Neuronal stem cell (in vitro differentiated cells): ENCODE measurements at regions not wholly inside any gene's neighbourhood (a gene's known extent, or its start where the extent isn't known, plus 50 kb on each side); places are given as distances from the start of the nearest gene placed in this dataset.

Experiments
- DNase-seq: peaks from one replicate; pipeline ENCODE4 v3.0.0-alpha.2; 2013; ENCODE audit warnings: low spot score
- H2AFZ ChIP-seq: one replicate; pipeline ENCODE4 v1.6.1; 2013; ENCODE audit warnings: mild to moderate bottlenecking, low read length, inconsistent platforms
- H2AK5ac ChIP-seq: 2 replicates; pipeline ENCODE4 v1.6.1; 2013; ENCODE audit warnings: low read depth, mild to moderate bottlenecking, inconsistent platforms, low read length, moderate library complexity, mixed read lengths
- H2BK120ac ChIP-seq: 2 replicates; pipeline ENCODE4 v1.6.1; 2013; ENCODE audit warnings: low read depth, mild to moderate bottlenecking, inconsistent platforms, low read length, moderate library complexity, mixed read lengths
- H2BK12ac ChIP-seq: one replicate; pipeline ENCODE4 v1.6.1; 2013; ENCODE audit warnings: low read length, inconsistent platforms
- H2BK15ac ChIP-seq: 2 replicates; pipeline ENCODE4 v1.6.1; 2013; ENCODE audit warnings: mild to moderate bottlenecking, low read length, inconsistent platforms, mixed read lengths
- H2BK5ac ChIP-seq: one replicate; pipeline ENCODE4 v1.6.1; 2013; ENCODE audit warnings: inconsistent platforms, mild to moderate bottlenecking, low read length, moderate library complexity
- H3K14ac ChIP-seq: one replicate; pipeline ENCODE4 v1.6.1; 2013; ENCODE audit warnings: low read length, inconsistent platforms
- H3K18ac ChIP-seq: 2 replicates; pipeline ENCODE4 v1.6.1; 2013; ENCODE audit warnings: low read length, inconsistent platforms
- H3K23ac ChIP-seq: 2 replicates; pipeline ENCODE4 v1.6.1; 2013; ENCODE audit warnings: low read depth, mild to moderate bottlenecking, mixed read lengths, low read length, inconsistent platforms; ENCODE audit not compliant: poor library complexity
- H3K27ac ChIP-seq: replicated peaks from 3 replicates; pipeline ENCODE4 v1.5.1; 2013; ENCODE audit warnings: low read length, inconsistent platforms
- H3K27me3 ChIP-seq, 3 experiments: 2 replicates each; pipeline ENCODE4 v1.6.1; 2013; ENCODE audit warnings: low read length in 3 of 3, mild to moderate bottlenecking in 2 of 3, inconsistent platforms in 1 of 3, low read depth in 1 of 3, mixed read lengths in 1 of 3, moderate library complexity in 1 of 3; ENCODE audit not compliant: control insufficient read depth in 3 of 3, insufficient read depth in 3 of 3
- H3K36me3 ChIP-seq, 2 donors: replicated peaks in 1 of 2; 2 replicates each; pipeline ENCODE4 v1.6.1; 2013; ENCODE audit warnings: low read length in 2 of 2; ENCODE audit not compliant: control insufficient read depth in 2 of 2, insufficient read depth in 2 of 2
- H3K4ac ChIP-seq: 2 replicates; pipeline ENCODE4 v1.6.1; 2013; ENCODE audit warnings: inconsistent platforms, mild to moderate bottlenecking, low read length, moderate library complexity
- H3K4me1 ChIP-seq, 2 donors: 1 replicate in 1 of 2; 2 replicates in 1 of 2; pipeline ENCODE4 v1.6.1; 2013; ENCODE audit warnings: low read length in 2 of 2, low read depth in 1 of 2; ENCODE audit not compliant: control insufficient read depth in 2 of 2, insufficient read depth in 1 of 2
- H3K4me2 ChIP-seq: one replicate; pipeline ENCODE4 v1.6.1; 2013; ENCODE audit warnings: mild to moderate bottlenecking, low read length, inconsistent platforms; ENCODE audit not compliant: insufficient read depth, poor library complexity, severe bottlenecking
- H3K4me3 ChIP-seq, 2 donors: 2 replicates each; pipeline ENCODE4 v1.5.1; 2013; ENCODE audit warnings: low read length in 2 of 2, mild to moderate bottlenecking in 2 of 2, inconsistent platforms in 1 of 2, moderate library complexity in 1 of 2
- H3K79me1 ChIP-seq: one replicate; pipeline ENCODE4 v1.6.1; 2013; ENCODE audit warnings: low read depth, mild to moderate bottlenecking, inconsistent platforms, low read length, moderate library complexity
- H3K9ac ChIP-seq: one replicate; pipeline ENCODE4 v1.6.1; 2013; ENCODE audit warnings: mild to moderate bottlenecking, low read depth, low read length, inconsistent platforms; ENCODE audit not compliant: poor library complexity
- H3K9me3 ChIP-seq, 2 donors: replicated peaks in 1 of 2; 2 replicates each; pipeline versions ENCODE3 to v1.6.1; 2013; ENCODE audit warnings: low read length in 2 of 2, mild to moderate bottlenecking in 2 of 2, inconsistent platforms in 1 of 2, low read depth in 1 of 2, mixed read lengths in 1 of 2, moderate library complexity in 1 of 2; ENCODE audit not compliant: control insufficient read depth in 2 of 2, insufficient read depth in 1 of 2
- H4K8ac ChIP-seq: one replicate; pipeline ENCODE4 v1.6.1; 2013; ENCODE audit warnings: low read depth, mild to moderate bottlenecking, inconsistent platforms, low read length, moderate library complexity
- H4K91ac ChIP-seq: one replicate; pipeline ENCODE4 v1.6.1; 2013; ENCODE audit warnings: low read length, low read depth, mild to moderate bottlenecking, inconsistent platforms; ENCODE audit not compliant: poor library complexity
- WGBS, 2 donors: extraction: QIAGEN DNeasy Blood & Tissue Kit; methylation state at CpG; one replicate each; pipeline ENCODE4 v1.1.7; 2013; ENCODE audit warnings: missing lambda C conversion rate in 2 of 2, mixed read lengths in 1 of 2; ENCODE audit not compliant: insufficient read length in 2 of 2, insufficient replicate concordance in 1 of 2; ENCODE audit errors: extremely low coverage in 2 of 2; 5-methylcytosine and 5-hydroxymethylcytosine counted together

DNA sequence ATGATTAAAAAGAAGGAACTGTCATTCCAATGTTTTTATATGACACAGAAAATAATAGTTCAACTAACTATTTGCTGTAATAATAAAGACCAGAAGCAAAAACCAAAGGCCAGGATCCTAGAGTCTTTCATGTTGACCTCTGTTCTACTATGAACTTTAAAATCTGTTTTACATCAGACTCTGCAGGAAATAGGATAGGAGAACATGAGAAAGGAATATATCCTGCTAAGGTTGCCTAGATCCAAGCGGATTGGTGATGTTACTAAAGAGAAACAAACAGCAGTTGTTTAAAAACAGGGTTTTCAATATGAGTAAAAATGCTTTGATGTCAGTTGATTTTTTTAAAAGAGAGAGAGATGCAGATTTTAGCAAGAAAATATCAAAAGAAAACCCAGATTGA lies 549.6 kb downstream of the ZIC1 start:
- H3K4me2 ChIP-seq: no peak overlapping the region
- no peaks in the 10 kb centered on the region for H3K36me3 ChIP-seq
- no peak overlapping the region for H2BK5ac ChIP-seq
- H3K4me3 ChIP-seq: no peak overlapping the region
- peaks cover 4 to 8% of the 10 kb centered on the region in 2 donors for H3K4me1 ChIP-seq
- no peak overlapping the region for H4K8ac ChIP-seq
- H2AK5ac ChIP-seq: no peak overlapping the region
- no peak overlapping the region for H4K91ac ChIP-seq
- H3K27me3 ChIP-seq: no peaks in the 10 kb centered on the region
- no peak overlapping the region for H3K9ac ChIP-seq
- H3K4ac ChIP-seq: no peak overlapping the region
- H2BK12ac ChIP-seq: no peak overlapping the region
- H2BK120ac ChIP-seq: no peak overlapping the region
- WGBS, 2 donors: no CpG with 5 or more reads among the region's 1 CpG
- H3K14ac ChIP-seq: no peak overlapping the region
- H3K9me3 ChIP-seq: peaks cover 0 to 8% of the 10 kb centered on the region in 2 donors
- no peaks in the 10 kb centered on the region for H3K79me1 ChIP-seq
- H2BK15ac ChIP-seq: no peak overlapping the region
- H3K27ac ChIP-seq: no peak overlapping the region
- DNase-seq: no peak
- H3K23ac ChIP-seq: no peak overlapping the region
- no peak overlapping the region for H3K18ac ChIP-seq
- H2AFZ ChIP-seq: no peak overlapping the region

DNA sequence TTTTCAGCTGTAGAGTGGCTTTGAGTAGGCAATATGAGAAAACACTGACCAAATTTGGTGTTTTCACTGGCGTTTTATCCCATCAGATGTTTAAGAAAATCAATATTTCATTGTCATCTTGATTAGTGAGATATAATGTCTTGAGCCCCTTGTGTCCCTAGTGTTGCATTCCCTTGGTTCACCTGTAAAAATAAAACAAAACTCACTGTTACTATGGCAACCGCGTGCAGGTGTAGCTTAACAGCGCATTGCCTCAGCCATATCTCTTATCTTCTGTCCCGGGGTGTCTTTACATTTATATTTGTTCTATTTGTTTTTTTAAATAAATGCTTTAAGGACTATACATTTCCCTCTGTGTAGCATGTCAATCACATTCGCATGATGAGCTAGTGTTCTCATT lies 551.6 kb downstream of the ZIC1 start:
- no peak for DNase-seq
- Histone ChIP-seq H2BK120ac (no peak overlapping the region), H3K4me3 (no peak overlapping the region), H2AK5ac (no peak overlapping the region), H2BK12ac (no peak overlapping the region), H3K4me1 (peaks cover 4 to 8% of the 10 kb centered on the region in 2 donors), H3K23ac (no peak overlapping the region), H3K9ac (no peak overlapping the region), H3K18ac (no peak overlapping the region), H3K9me3 (peaks cover 0 to 8% of the 10 kb centered on the region in 2 donors), H3K79me1 (no peaks in the 10 kb centered on the region), H2AFZ (no peak overlapping the region), H3K4ac (no peak overlapping the region), H3K36me3 (no peaks in the 10 kb centered on the region), H3K14ac (no peak overlapping the region), H3K27me3 (no peaks in the 10 kb centered on the region), H2BK5ac (no peak overlapping the region), H4K8ac (no peak overlapping the region), H4K91ac (no peak overlapping the region), H3K27ac (no peak overlapping the region), H3K4me2 (no peak overlapping the region), H2BK15ac (no peak overlapping the region)
- WGBS, 2 donors: no CpG with 5 or more reads among the region's 6 CpGs

- Histone ChIP-seq H3K18ac (no peak overlapping the region), H3K4me2 (no peak overlapping the region), H3K27me3 (no peaks in the 10 kb centered on the region), H2BK120ac (no peak overlapping the region), H3K4ac (no peak overlapping the region), H3K4me1 (peaks cover 4 to 8% of the 10 kb centered on the region in 2 donors), H2BK15ac (no peak overlapping the region), H3K79me1 (no peaks in the 10 kb centered on the region), H2BK5ac (no peak overlapping the region), H4K8ac (no peak overlapping the region), H3K4me3 (no peak overlapping the region), H3K27ac (no peak overlapping the region), H3K23ac (no peak overlapping the region), H2AFZ (no peak overlapping the region), H2BK12ac (no peak overlapping the region), H3K36me3 (no peaks in the 10 kb centered on the region), H3K9ac (no peak overlapping the region), H2AK5ac (no peak overlapping the region), H3K14ac (no peak overlapping the region), H4K91ac (no peak overlapping the region), H3K9me3 (no peaks in the 10 kb centered on the region)
- WGBS, 2 donors: no CpG with 5 or more reads among the region's 5 CpGs
- no peak for DNase-seq
Observed at GRCh38 chr3:147962408-147963164, 553.4 kb downstream of the ZIC1 start.

DNA sequence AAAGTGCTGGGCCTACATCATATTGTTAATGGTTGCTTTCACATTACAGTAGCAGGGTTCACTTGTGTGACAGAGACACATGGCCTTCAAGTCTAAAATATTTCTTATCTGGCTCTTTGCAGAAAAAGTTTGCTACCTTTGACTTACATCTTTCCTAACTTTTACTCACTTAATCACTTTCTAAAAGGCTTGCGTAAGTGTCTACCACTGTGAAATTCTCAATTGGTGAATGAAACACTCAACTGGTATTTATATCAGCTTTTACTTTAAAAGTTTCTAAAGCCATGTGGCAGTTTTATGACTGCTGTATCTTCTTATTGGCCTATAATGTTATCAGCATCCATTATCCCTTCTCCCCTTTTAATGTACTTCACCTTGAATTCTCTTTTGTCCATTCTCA lies 554.5 kb downstream of the ZIC1 start:
- WGBS, 2 donors: no CpG with 5 or more reads among the region's 1 CpG
- Histone ChIP-seq H3K36me3 (no peaks in the 10 kb centered on the region), H2BK5ac (no peak overlapping the region)

More for the DNA sequence above, 554.5 kb downstream of the ZIC1 start:
- Histone ChIP-seq H3K27ac (no peak overlapping the region), H2AFZ (no peak overlapping the region), H3K4me3 (no peak overlapping the region), H2BK120ac (no peak overlapping the region), H3K23ac (no peak overlapping the region), H3K9ac (no peak overlapping the region), H3K9me3 (no peaks in the 10 kb centered on the region), H3K79me1 (no peaks in the 10 kb centered on the region), H3K4ac (no peak overlapping the region), H3K18ac (no peak overlapping the region), H2BK12ac (no peak overlapping the region), H3K4me2 (no peak overlapping the region), H3K14ac (no peak overlapping the region), H3K4me1 (peaks cover 4 to 8% of the 10 kb centered on the region in 2 donors), H4K91ac (no peak overlapping the region), H2AK5ac (no peak overlapping the region), H4K8ac (no peak overlapping the region), H3K27me3 (no peaks in the 10 kb centered on the region), H2BK15ac (no peak overlapping the region)
- DNase-seq: no peak
